ENCODE measurements at regions not wholly inside any gene's neighbourhood (a gene's known extent, or its start where the extent isn't known, plus 50 kb on each side); places are given as distances from the start of the nearest gene placed in this dataset.

GRCh38 chr9:90476058-90476457 is 166.6 kb downstream of the DIRAS2 start:
- peak overlapping the region; percentile 62 for H3K27ac Mint-ChIP-seq
- H3K9ac ChIP-seq (ENCODE audit: extremely low read depth, low read length, poor library complexity, severe bottlenecking): peak overlapping the region; percentile 7
- H3K4me1 ChIP-seq (ENCODE audit: control insufficient read depth, insufficient read depth, low read length): peaks cover 26% of the 10 kb centered on the region
- H3K4me1 Mint-ChIP-seq: peaks cover 53% of the 10 kb centered on the region
- no peaks in the 10 kb centered on the region for H3K27me3 Mint-ChIP-seq (ENCODE audit: insufficient read depth)
- no peak overlapping the region for H3K27ac ChIP-seq (ENCODE audit: low read depth, low read length)
- no peaks in the 10 kb centered on the region for H3K36me3 Mint-ChIP-seq (ENCODE audit: low read depth)
- no peak overlapping the region for H3K4me3 ChIP-seq (ENCODE audit: low read length)
- no peaks in the 10 kb centered on the region for H3K27me3 ChIP-seq (ENCODE audit: control insufficient read depth, insufficient read depth, low read length, poor library complexity, severe bottlenecking)
- H3K36me3 ChIP-seq (ENCODE audit: control insufficient read depth, insufficient read depth, low read length): no peaks in the 10 kb centered on the region
- no peak overlapping the region for H3K4me3 Mint-ChIP-seq
- TF ChIP-seq CTCF (conservative IDR thresholded peaks at IDR 0.05): no peak
- H3K9me3 ChIP-seq (ENCODE audit: control insufficient read depth, low read length): no peaks in the 10 kb centered on the region
- DNase-seq: no peak
- no peaks in the 10 kb centered on the region for H3K9me3 Mint-ChIP-seq

- no peaks in the 10 kb centered on the region for H3K27me3 ChIP-seq (ENCODE audit: control insufficient read depth, insufficient read depth, low read length, poor library complexity, severe bottlenecking)
- Mint-ChIP-seq H3K9me3 (no peaks in the 10 kb centered on the region), H3K36me3 (ENCODE audit: low read depth) (no peaks in the 10 kb centered on the region), H3K4me1 (peaks cover 53% of the 10 kb centered on the region), H3K27ac (peak overlapping the region; percentile 97), H3K27me3 (ENCODE audit: insufficient read depth) (no peaks in the 10 kb centered on the region), H3K4me3 (no peak overlapping the region)
- peaks cover 26% of the 10 kb centered on the region for H3K4me1 ChIP-seq (ENCODE audit: control insufficient read depth, insufficient read depth, low read length)
- no peak for DNase-seq
- no peaks in the 10 kb centered on the region for H3K9me3 ChIP-seq (ENCODE audit: control insufficient read depth, low read length)
- WGBS, 2 experiments (ENCODE audit: insufficient coverage in 1 of 2, insufficient read length in 1 of 2): 80 to 100% methylated on average over 2 of the region's 2 CpGs
- no peak overlapping the region for H3K9ac ChIP-seq (ENCODE audit: extremely low read depth, low read length, poor library complexity, severe bottlenecking)
- no peak for TF ChIP-seq CTCF (conservative IDR thresholded peaks at IDR 0.05)
- no peak overlapping the region for H3K27ac ChIP-seq (ENCODE audit: low read depth, low read length)
- H3K4me3 ChIP-seq (ENCODE audit: low read length): no peak overlapping the region
- no peaks in the 10 kb centered on the region for H3K36me3 ChIP-seq (ENCODE audit: control insufficient read depth, insufficient read depth, low read length)
Observed at GRCh38 chr9:90477535-90477934, 165.1 kb downstream of the DIRAS2 start.

- H3K36me3 ChIP-seq (ENCODE audit: control insufficient read depth, insufficient read depth, low read length): no peaks in the 10 kb centered on the region
- WGBS, 2 experiments (ENCODE audit: insufficient coverage in 1 of 2, insufficient read length in 1 of 2): 65 to 86% methylated on average over 2 to 6 of the region's 6 CpGs
- H3K9ac ChIP-seq (ENCODE audit: extremely low read depth, low read length, poor library complexity, severe bottlenecking): peak overlapping the region; percentile 47
- no peak for TF ChIP-seq CTCF (conservative IDR thresholded peaks at IDR 0.05)
- Mint-ChIP-seq H3K27me3 (ENCODE audit: insufficient read depth) (no peaks in the 10 kb centered on the region), H3K4me1 (peaks cover 51% of the 10 kb centered on the region), H3K36me3 (ENCODE audit: low read depth) (no peaks in the 10 kb centered on the region), H3K27ac (peak overlapping the region; percentile 97), H3K9me3 (no peaks in the 10 kb centered on the region), H3K4me3 (peak overlapping the region; percentile 0)
- peak; percentile 81 for DNase-seq
- peaks cover 26% of the 10 kb centered on the region for H3K4me1 ChIP-seq (ENCODE audit: control insufficient read depth, insufficient read depth, low read length)
- no peak overlapping the region for H3K27ac ChIP-seq (ENCODE audit: low read depth, low read length)
- no peaks in the 10 kb centered on the region for H3K9me3 ChIP-seq (ENCODE audit: control insufficient read depth, low read length)
- H3K27me3 ChIP-seq (ENCODE audit: control insufficient read depth, insufficient read depth, low read length, poor library complexity, severe bottlenecking): no peaks in the 10 kb centered on the region
- no peak overlapping the region for H3K4me3 ChIP-seq (ENCODE audit: low read length)
Observed at GRCh38 chr9:90478821-90479220, 163.8 kb downstream of the DIRAS2 start.

Data from endodermal cell (in vitro differentiated cells).